HEK293T (cell line): ENCODE measurements at regions not wholly inside any gene's neighbourhood (a gene's known extent, or its start where the extent isn't known, plus 50 kb on each side); places are given as distances from the start of the nearest gene placed in this dataset.

Source experiments
- SP1 ChIP-seq: fragments of 450-650 bp; IDR thresholded peaks from 2 replicates; pipeline ENCODE4 v1.6.1; 2017
- SUZ12 ChIP-seq: fragments of 450-650 bp; IDR thresholded peaks from 2 replicates; pipeline ENCODE4 v1.6.1; 2016; ENCODE audit warnings: mild to moderate bottlenecking
- ZNF384 ChIP-seq: fragments of 450-650 bp; IDR thresholded peaks from 2 replicates; pipeline ENCODE4 v1.6.1; 2016

DNA sequence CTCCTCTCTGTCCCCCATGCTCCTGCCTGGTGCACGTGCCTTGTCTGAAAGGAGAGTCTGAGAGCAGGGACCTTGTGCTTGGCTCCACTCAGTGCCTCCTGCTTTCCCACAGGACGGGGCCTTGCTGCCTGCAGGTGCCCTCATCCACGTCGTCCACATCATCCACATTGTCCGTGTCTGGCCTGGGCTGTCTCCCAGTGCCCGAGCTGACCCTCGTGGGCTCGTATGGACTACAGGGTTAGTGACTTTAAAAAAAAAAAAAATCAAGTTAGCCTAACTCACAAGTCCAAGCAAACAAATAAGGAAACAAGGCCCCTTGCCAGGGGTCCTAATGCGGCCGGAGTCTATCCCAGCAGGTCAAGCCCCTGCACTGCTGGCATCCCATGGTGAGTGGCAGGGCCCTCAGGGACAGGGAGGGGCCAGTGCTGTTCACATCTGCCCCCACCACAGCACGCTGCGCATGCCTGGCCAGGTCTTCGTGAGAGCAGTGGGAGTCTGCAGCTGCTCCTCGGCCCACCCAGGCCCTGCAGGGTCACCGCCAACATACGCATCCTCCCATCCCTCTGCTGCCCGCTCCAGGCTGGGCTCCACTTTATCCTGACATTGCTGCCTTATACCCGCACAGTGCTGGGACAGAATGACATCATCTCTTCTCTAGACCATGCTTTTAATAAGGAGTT is 232.6 kb downstream of the NDUFA10 start:
- TF ChIP-seq ZNF384 (no peak), SP1 (no peak), SUZ12 (no peak)
